MM.1S (cell line): ENCODE measurements at regions not wholly inside any gene's neighbourhood (a gene's known extent, or its start where the extent isn't known, plus 50 kb on each side); places are given as distances from the start of the nearest gene placed in this dataset.

Experiments used
- DNase-seq: peaks from one replicate; pipeline ENCODE4 v3.0.0-alpha.2; 2015
- H2AFZ ChIP-seq: fragments of 300-600 bp; sonication (generic); 2 replicates; pipeline ENCODE4 v1.6.0; 2016; ENCODE audit warnings: antibody characterized with exemption, low read length
- H3F3A ChIP-seq: fragments of 300-600 bp; sonication (generic); 2 replicates; pipeline ENCODE4 v1.6.1; 2016; ENCODE audit warnings: mild to moderate bottlenecking, antibody characterized with exemption, low read length, moderate library complexity, mixed read lengths; ENCODE audit not compliant: insufficient read depth
- H3K27ac ChIP-seq: fragments of 300-600 bp; sonication (generic); 2 replicates; pipeline ENCODE4 v1.5.1; 2016; ENCODE audit warnings: mild to moderate bottlenecking, low read length
- H3K27me3 ChIP-seq: fragments of 300-600 bp; sonication (generic); replicated peaks from 2 replicates; pipeline ENCODE4 v1.6.0; 2016; ENCODE audit warnings: low read length; ENCODE audit not compliant: insufficient read depth
- H3K36me3 ChIP-seq: fragments of 300-600 bp; sonication (generic); replicated peaks from 2 replicates; pipeline ENCODE4 v1.6.1; 2016; ENCODE audit warnings: mild to moderate bottlenecking, low read length, mixed read lengths; ENCODE audit not compliant: insufficient read depth
- H3K4me1 ChIP-seq: fragments of 300-600 bp; sonication (generic); 2 replicates; pipeline ENCODE4 v1.6.1; 2016; ENCODE audit warnings: low read length, mixed read lengths
- H3K4me2 ChIP-seq: fragments of 300-600 bp; sonication (generic); 2 replicates; pipeline ENCODE4 v1.6.0; 2016; ENCODE audit warnings: low read depth, low read length
- H3K4me3 ChIP-seq: fragments of 300-600 bp; sonication (generic); 2 replicates; pipeline ENCODE4 v1.5.1; 2016; ENCODE audit warnings: low read length, mixed read lengths
- H3K79me2 ChIP-seq: fragments of 300-600 bp; sonication (generic); 2 replicates; pipeline ENCODE4 v1.6.1; 2016; ENCODE audit warnings: mixed run types, low read length, mixed read lengths
- H3K9ac ChIP-seq: fragments of 300-600 bp; sonication (generic); 2 replicates; pipeline ENCODE4 v1.6.1; 2016; ENCODE audit warnings: low read length, mixed read lengths
- H3K9me2 ChIP-seq: fragments of 300-600 bp; sonication (generic); replicated peaks from 2 replicates; pipeline ENCODE4 v1.6.1; 2016; ENCODE audit warnings: mild to moderate bottlenecking, low read length, mixed read lengths; ENCODE audit not compliant: insufficient read depth
- H3K9me3 ChIP-seq: fragments of 300-600 bp; sonication (generic); replicated peaks from 2 replicates; pipeline ENCODE4 v1.6.1; 2016; ENCODE audit warnings: mild to moderate bottlenecking, low read length, mixed read lengths; ENCODE audit not compliant: insufficient read depth
- H4K20me1 ChIP-seq: fragments of 300-600 bp; sonication (generic); 2 replicates; pipeline ENCODE4 v1.6.1; 2016; ENCODE audit warnings: mild to moderate bottlenecking, low read length, moderate library complexity, mixed read lengths; ENCODE audit not compliant: insufficient read depth
- CTCF ChIP-seq: fragments of 300-600 bp; sonication (generic); IDR thresholded peaks from 2 replicates; pipeline ENCODE4 v1.5.1; 2016; ENCODE audit warnings: antibody characterized with exemption, low read length, mixed read lengths
- EZH2 ChIP-seq: fragments of 300-600 bp; sonication (generic); optimal IDR thresholded peaks from 2 replicates; pipeline ENCODE3; 2017; ENCODE audit warnings: low read depth, mild to moderate bottlenecking, antibody characterized with exemption, low read length, mixed read lengths
- EZH2phosphoT487 ChIP-seq: fragments of 300-600 bp; sonication (generic); IDR thresholded peaks from 2 replicates; pipeline ENCODE4 v1.6.1; 2018; ENCODE audit warnings: antibody characterized with exemption, low read length

GRCh38 chr14:61132336-61132735 is 148.8 kb downstream of the TMEM30B start:
- H3K4me3 ChIP-seq: no peak overlapping the region
- TF ChIP-seq EZH2 (no peak), CTCF (no peak), EZH2phosphoT487 (no peak)
- no peaks in the 10 kb centered on the region for H3K9me2 ChIP-seq
- no peaks in the 10 kb centered on the region for H3K79me2 ChIP-seq
- no peaks in the 10 kb centered on the region for H3F3A ChIP-seq
- no peaks in the 10 kb centered on the region for H3K4me1 ChIP-seq
- H3K27me3 ChIP-seq: no peaks in the 10 kb centered on the region
- no peak for DNase-seq
- H3K27ac ChIP-seq: no peak overlapping the region
- H3K9me3 ChIP-seq: no peaks in the 10 kb centered on the region
- H3K4me2 ChIP-seq: no peak overlapping the region
- H3K9ac ChIP-seq: no peak overlapping the region
- H2AFZ ChIP-seq: no peak overlapping the region
- H4K20me1 ChIP-seq: no peaks in the 10 kb centered on the region
- H3K36me3 ChIP-seq: no peaks in the 10 kb centered on the region

GRCh38 chr14:61130512-61131260 is 149.6 kb downstream of the SLC38A6 start:
- Histone ChIP-seq H3F3A (no peaks in the 10 kb centered on the region), H3K9me2 (no peaks in the 10 kb centered on the region), H3K36me3 (no peaks in the 10 kb centered on the region), H3K4me3 (no peak overlapping the region), H3K4me2 (no peak overlapping the region), H3K27me3 (no peaks in the 10 kb centered on the region), H3K9ac (no peak overlapping the region), H3K9me3 (no peaks in the 10 kb centered on the region), H3K79me2 (no peaks in the 10 kb centered on the region), H2AFZ (no peak overlapping the region), H3K4me1 (peaks cover 2% of the 10 kb centered on the region), H3K27ac (no peak overlapping the region), H4K20me1 (no peaks in the 10 kb centered on the region)
- DNase-seq: no peak
- TF ChIP-seq EZH2phosphoT487 (no peak), CTCF (no peak), EZH2 (no peak)

GRCh38 chr14:61129168-61129745 is 148.2 kb downstream of the SLC38A6 start:
- Histone ChIP-seq H3K9me3 (no peaks in the 10 kb centered on the region), H4K20me1 (no peaks in the 10 kb centered on the region), H3K4me3 (no peak overlapping the region), H3K27me3 (no peaks in the 10 kb centered on the region), H3K79me2 (no peaks in the 10 kb centered on the region), H3K4me2 (no peak overlapping the region), H2AFZ (no peak overlapping the region), H3K27ac (no peak overlapping the region), H3K4me1 (peaks cover 5% of the 10 kb centered on the region), H3K9ac (no peak overlapping the region), H3K9me2 (no peaks in the 10 kb centered on the region), H3K36me3 (no peaks in the 10 kb centered on the region), H3F3A (no peaks in the 10 kb centered on the region)
- no peak for TF ChIP-seq EZH2phosphoT487
- no peak for DNase-seq
